Skeletal muscle satellite cell (primary cell): ENCODE measurements at regions not wholly inside any gene's neighbourhood (a gene's known extent, or its start where the extent isn't known, plus 50 kb on each side); places are given as distances from the start of the nearest gene placed in this dataset.

ENCODE experiments used
- H3K27me3 ChIP-seq: 2 replicates; pipeline ENCODE4 v1.7.0; 2013; ENCODE audit warnings: low read length; ENCODE audit not compliant: control insufficient read depth, insufficient read depth
- H3K36me3 ChIP-seq: 2 replicates; pipeline ENCODE4 v1.7.0; 2013; ENCODE audit warnings: mild to moderate bottlenecking, control low read depth, low read length; ENCODE audit not compliant: insufficient read depth
- H3K4me1 ChIP-seq: 2 replicates; pipeline ENCODE4 v1.7.0; 2013; ENCODE audit warnings: low read length; ENCODE audit not compliant: control insufficient read depth, insufficient read depth
- H3K4me2 ChIP-seq: 2 replicates; pipeline ENCODE4 v1.7.0; 2013; ENCODE audit warnings: mild to moderate bottlenecking, low read length
- H3K4me3 ChIP-seq: 2 replicates; pipeline ENCODE4 v1.7.0; 2013; ENCODE audit warnings: low read length
- H3K9ac ChIP-seq: 2 replicates; pipeline ENCODE4 v1.7.0; 2013; ENCODE audit warnings: mild to moderate bottlenecking, low read depth, low read length, moderate library complexity
- H3K9me3 ChIP-seq: replicated peaks from 2 replicates; pipeline ENCODE4 v1.7.0; 2013; ENCODE audit warnings: mild to moderate bottlenecking, control low read depth, low read length

- Histone ChIP-seq H3K4me2 (no peak overlapping the region), H3K4me3 (no peak overlapping the region), H3K4me1 (peaks cover 23% of the 10 kb centered on the region), H3K36me3 (no peaks in the 10 kb centered on the region), H3K27me3 (no peaks in the 10 kb centered on the region), H3K9me3 (no peaks in the 10 kb centered on the region), H3K9ac (no peak overlapping the region)
Measured at GRCh38 chr6:14664621-14665315, 547.2 kb downstream of the CD83 start.

DNA sequence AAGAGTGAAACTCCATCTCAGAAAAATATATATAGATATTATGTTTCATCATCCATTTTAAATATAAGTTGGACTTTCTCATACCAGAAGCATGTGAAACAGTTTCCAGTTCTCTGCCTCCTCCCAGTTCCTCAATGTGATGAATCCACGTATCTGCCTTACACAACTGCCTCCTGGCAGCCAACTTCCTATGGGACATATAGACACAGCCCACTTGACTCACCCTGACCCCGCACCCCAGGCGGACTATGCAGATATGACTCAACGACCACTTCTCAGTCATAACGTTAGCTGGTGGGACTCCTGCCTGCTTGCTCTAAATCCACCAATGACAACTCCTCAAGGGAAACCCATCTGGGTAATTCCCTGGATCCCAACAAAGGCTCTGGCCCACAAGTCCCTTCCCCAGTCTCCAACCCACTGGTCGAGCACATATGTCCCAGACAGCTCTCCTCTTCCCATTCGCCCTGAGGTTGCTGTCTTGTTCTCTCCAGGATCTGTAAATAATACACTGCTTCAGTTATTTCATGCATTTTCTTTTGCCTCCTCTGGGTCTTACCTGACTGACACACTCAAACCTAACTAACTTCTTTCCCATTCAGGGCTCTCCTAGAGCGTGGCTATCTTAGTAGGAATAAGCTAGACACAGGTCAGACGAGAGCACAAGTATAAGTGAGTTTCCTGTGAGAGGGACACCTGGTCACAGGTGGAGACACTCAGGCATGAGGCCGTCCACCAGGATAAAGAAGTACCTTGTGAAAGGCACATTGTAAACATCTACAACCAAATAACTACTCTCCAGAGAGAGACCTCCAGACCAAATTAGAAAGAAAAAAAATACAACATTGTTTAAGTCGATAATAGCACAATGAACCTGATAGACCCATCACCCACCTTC lies 548.5 kb downstream of the CD83 start:
- Histone ChIP-seq H3K4me3 (no peak overlapping the region), H3K27me3 (no peaks in the 10 kb centered on the region), H3K4me2 (no peak overlapping the region), H3K9me3 (no peaks in the 10 kb centered on the region), H3K36me3 (no peaks in the 10 kb centered on the region), H3K4me1 (peaks cover 25% of the 10 kb centered on the region), H3K9ac (peak overlapping the region; percentile 1)

DNA sequence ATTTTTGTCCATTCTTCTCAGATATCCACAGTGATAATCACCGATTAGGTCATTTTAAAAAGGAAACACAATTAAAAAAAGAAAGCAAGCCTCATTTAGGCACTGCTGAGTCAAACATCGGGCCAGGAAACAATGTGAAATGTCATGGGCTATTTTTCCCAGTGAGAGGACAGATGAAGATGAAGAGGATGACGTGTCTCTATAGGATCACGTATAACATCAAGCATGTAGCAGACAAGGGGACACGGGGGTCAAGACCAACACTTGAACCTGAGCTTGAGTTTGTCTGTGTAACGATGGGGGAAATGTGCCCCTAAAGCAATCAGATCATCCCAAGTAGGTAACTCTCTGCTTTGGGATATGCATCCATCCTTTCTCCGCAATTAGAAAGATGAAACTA lies 553.2 kb downstream of the CD83 start:
- Histone ChIP-seq H3K36me3 (no peaks in the 10 kb centered on the region), H3K9me3 (no peaks in the 10 kb centered on the region), H3K4me3 (no peak overlapping the region), H3K9ac (no peak overlapping the region), H3K27me3 (no peaks in the 10 kb centered on the region), H3K4me1 (peaks cover 31% of the 10 kb centered on the region), H3K4me2 (no peak overlapping the region)

DNA sequence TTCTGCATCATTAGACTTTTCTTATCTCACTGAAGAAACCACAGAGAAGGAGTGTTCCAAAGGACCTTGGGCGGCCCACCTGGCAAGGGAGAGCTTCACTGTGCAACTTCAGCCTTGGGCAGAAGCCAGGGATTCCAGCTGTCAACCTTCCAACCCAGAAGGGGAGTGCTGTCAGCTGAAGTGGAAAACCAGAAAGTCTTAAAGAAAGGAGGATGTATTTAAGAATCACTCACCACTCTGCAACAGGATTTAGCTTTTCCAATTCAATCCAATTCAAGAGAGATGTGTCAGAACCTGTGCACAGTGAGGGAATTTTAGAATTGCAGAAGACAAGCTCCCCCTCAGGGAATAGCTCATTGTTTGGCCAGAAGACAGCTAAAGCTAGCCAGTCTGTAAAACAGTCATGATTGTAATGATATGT lies 553.7 kb downstream of the CD83 start:
- no peaks in the 10 kb centered on the region for H3K9me3 ChIP-seq
- no peak overlapping the region for H3K4me2 ChIP-seq
- no peaks in the 10 kb centered on the region for H3K27me3 ChIP-seq
- no peaks in the 10 kb centered on the region for H3K36me3 ChIP-seq
- H3K4me1 ChIP-seq, result peaks cover 31% of the 10 kb centered on the region
- no peak overlapping the region for H3K9ac ChIP-seq
- no peak overlapping the region for H3K4me3 ChIP-seq

- H3K4me1 ChIP-seq, result peaks cover 34% of the 10 kb centered on the region
- H3K9ac ChIP-seq, result no peak overlapping the region
- H3K9me3 ChIP-seq, result no peaks in the 10 kb centered on the region
- no peak overlapping the region for H3K4me3 ChIP-seq
- no peaks in the 10 kb centered on the region for H3K27me3 ChIP-seq
- H3K36me3 ChIP-seq, result no peaks in the 10 kb centered on the region
- no peak overlapping the region for H3K4me2 ChIP-seq
Measured at GRCh38 chr6:14671937-14672336, 554.4 kb downstream of the CD83 start.

- Histone ChIP-seq H3K27me3 (no peaks in the 10 kb centered on the region), H3K36me3 (no peaks in the 10 kb centered on the region), H3K4me2 (no peak overlapping the region)
Measured at GRCh38 chr6:14673201-14673600, 555.6 kb downstream of the CD83 start.

GRCh38 chr6:14674458-14674857 lies 556.9 kb downstream of the CD83 start:
- H3K9me3 ChIP-seq, result no peaks in the 10 kb centered on the region
- no peak overlapping the region for H3K4me3 ChIP-seq
- no peaks in the 10 kb centered on the region for H3K36me3 ChIP-seq
- H3K27me3 ChIP-seq, result no peaks in the 10 kb centered on the region
- no peak overlapping the region for H3K9ac ChIP-seq
- no peak overlapping the region for H3K4me2 ChIP-seq
- peaks cover 34% of the 10 kb centered on the region for H3K4me1 ChIP-seq

More at GRCh38 chr6:14673201-14673600, 555.6 kb downstream of the CD83 start:
- H3K9ac ChIP-seq, result no peak overlapping the region
- no peak overlapping the region for H3K4me3 ChIP-seq
- no peaks in the 10 kb centered on the region for H3K9me3 ChIP-seq
- peaks cover 34% of the 10 kb centered on the region for H3K4me1 ChIP-seq

- no peak overlapping the region for H3K4me2 ChIP-seq
- H3K36me3 ChIP-seq, result no peaks in the 10 kb centered on the region
- H3K4me3 ChIP-seq, result no peak overlapping the region
- no peak overlapping the region for H3K9ac ChIP-seq
- H3K9me3 ChIP-seq, result no peaks in the 10 kb centered on the region
- H3K4me1 ChIP-seq, result peaks cover 34% of the 10 kb centered on the region
- H3K27me3 ChIP-seq, result no peaks in the 10 kb centered on the region
Measured at GRCh38 chr6:14674867-14675648, 557.5 kb downstream of the CD83 start.

DNA sequence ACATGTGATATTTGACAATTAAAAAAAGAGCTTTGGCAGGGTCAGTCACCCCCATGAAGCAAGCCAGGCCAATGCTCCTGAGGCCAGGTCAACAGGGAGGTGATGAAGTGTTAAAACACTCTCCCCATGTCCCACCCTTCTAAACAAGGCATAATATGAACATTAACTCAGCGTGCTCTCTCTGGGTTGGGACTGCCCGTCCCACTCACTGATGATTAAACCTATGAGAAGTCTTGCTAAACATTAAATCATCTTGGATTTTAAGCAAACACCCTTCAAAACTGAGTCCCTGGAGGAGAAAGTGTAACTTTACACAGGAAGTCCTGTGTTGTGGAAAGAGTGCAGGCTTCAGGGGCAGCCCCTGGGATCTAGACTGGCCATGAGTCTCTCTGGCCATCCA lies 558.5 kb downstream of the CD83 start:
- Histone ChIP-seq H3K4me3 (no peak overlapping the region), H3K9me3 (no peaks in the 10 kb centered on the region), H3K27me3 (no peaks in the 10 kb centered on the region), H3K4me1 (peaks cover 32% of the 10 kb centered on the region), H3K9ac (no peak overlapping the region), H3K4me2 (no peak overlapping the region), H3K36me3 (no peaks in the 10 kb centered on the region)

- Histone ChIP-seq H3K4me1 (peaks cover 25% of the 10 kb centered on the region), H3K4me3 (no peak overlapping the region), H3K4me2 (no peak overlapping the region), H3K27me3 (no peaks in the 10 kb centered on the region), H3K9ac (no peak overlapping the region), H3K9me3 (no peaks in the 10 kb centered on the region), H3K36me3 (no peaks in the 10 kb centered on the region)
Measured at GRCh38 chr6:14676977-14677781, 559.6 kb downstream of the CD83 start.
